ENCODE measurements at regions not wholly inside any gene's neighbourhood (a gene's known extent, or its start where the extent isn't known, plus 50 kb on each side); places are given as distances from the start of the nearest gene placed in this dataset. TPM values are rescaled to one million over a fixed set of nuclear protein-coding genes. Genes with fewer than 3 reads are reported as not detected.

Small RNAs in the stretch of these regions (small RNA-seq; reads per million reads assigned to genes)
- not detected for gene AL022161.1 (ENCODE audit: low read depth)
- not detected for gene RN7SL379P (ENCODE audit: low read depth)
- not detected for gene RNA5SP510 (ENCODE audit: low read depth)
- not detected for gene RPS29P28 (ENCODE audit: low read depth)

Measured in mesenchymal stem cell (in vitro differentiated cells and primary cell).